HEK293 (cell line): ENCODE measurements at regions not wholly inside any gene's neighbourhood (a gene's known extent, or its start where the extent isn't known, plus 50 kb on each side); places are given as distances from the start of the nearest gene placed in this dataset.

ENCODE experiments used
- CTCF ChIA-PET: fragments of 350-600 bp; formaldehyde crosslinking; extraction: SDS; loops from one replicate; lab custom pipeline; 2021; ENCODE audit warnings: antibody characterized with exemption; lab: Yijun Ruan, JAX
- POLR2A ChIA-PET: fragments of 300-600 bp; formaldehyde crosslinking; extraction: SDS; loops from one replicate; lab custom pipeline; 2020; ENCODE audit warnings: antibody characterized with exemption, inconsistent platforms; lab: Yijun Ruan, JAX
- H3K27ac ChIP-seq: fragments of 200-500 bp; sonication (Bioruptor generic); 2 replicates; pipeline ENCODE4 v1.5.1; 2014; ENCODE audit warnings: low read depth, low read length, control low read depth, inconsistent platforms; ENCODE audit errors: extremely low read depth
- H3K36me3 ChIP-seq, 2 experiments: fragments of 200-500 bp in 1 of 2; sonication (Bioruptor generic) in 1 of 2; 1 replicate in 1 of 2; 2 replicates in 1 of 2; pipeline ENCODE4 v1.5.1; 2014 to 2017; ENCODE audit warnings: inconsistent platforms in 2 of 2, low read length in 2 of 2; ENCODE audit not compliant: control insufficient read depth in 2 of 2, insufficient read depth in 1 of 2
- H3K4me1 ChIP-seq: fragments of 200-500 bp; sonication (Bioruptor generic); 2 replicates; pipeline ENCODE4 v1.5.1; 2014; ENCODE audit warnings: mild to moderate bottlenecking, low read length, inconsistent platforms; ENCODE audit not compliant: control insufficient read depth, insufficient read depth
- H3K4me3 ChIP-seq: 2 replicates; pipeline ENCODE4 v1.5.1; 2011; ENCODE audit warnings: low read depth, mild to moderate bottlenecking, control low read depth, low read length, moderate library complexity
- H3K9me3 ChIP-seq: fragments of 200-500 bp; sonication (Bioruptor generic); 2 replicates; pipeline ENCODE4 v1.5.1; 2014; ENCODE audit warnings: low read depth, low read length, inconsistent platforms; ENCODE audit not compliant: control insufficient read depth, insufficient read depth
- BCL11A ChIP-seq: fragments of 450-650 bp; formaldehyde crosslinking; IDR thresholded peaks from 2 replicates; pipeline ENCODE4 v1.5.1; 2016; ENCODE audit warnings: low read depth, missing biosample characterization, missing genetic modification characterization
- GLIS2 ChIP-seq: fragments of 450-650 bp; formaldehyde crosslinking; IDR thresholded peaks from 2 replicates; pipeline ENCODE4 v1.5.1; 2016; ENCODE audit warnings: missing biosample characterization, missing genetic modification characterization
- KLF8 ChIP-seq: fragments of 450-650 bp; formaldehyde crosslinking; IDR thresholded peaks from 2 replicates; pipeline ENCODE4 v1.5.1; 2016; ENCODE audit warnings: missing biosample characterization, missing genetic modification characterization
- MEIS1 ChIP-seq: sonication (generic); formaldehyde crosslinking; IDR thresholded peaks from 2 replicates; pipeline ENCODE4 v1.8.1; 2022; ENCODE audit warnings: missing genetic modification reagents, mild to moderate bottlenecking, borderline replicate concordance
- TCF7L2 ChIP-seq: IDR thresholded peaks from 2 replicates; pipeline ENCODE4 v1.6.1; 2011; ENCODE audit warnings: low read depth, mild to moderate bottlenecking, inconsistent platforms, low read length, moderate library complexity, borderline replicate concordance
- ZBTB20 ChIP-seq: fragments of 450-650 bp; formaldehyde crosslinking; IDR thresholded peaks from 2 replicates; pipeline ENCODE4 v1.5.1; 2016; ENCODE audit warnings: missing biosample characterization, missing genetic modification characterization
- ZNF121 ChIP-seq: fragments of 450-650 bp; formaldehyde crosslinking; IDR thresholded peaks from 2 replicates; pipeline ENCODE4 v1.5.1; 2016; ENCODE audit warnings: missing biosample characterization, missing genetic modification characterization
- ZNF169 ChIP-seq: fragments of 450-650 bp; formaldehyde crosslinking; IDR thresholded peaks from 2 replicates; pipeline ENCODE4 v1.5.1; 2016; ENCODE audit warnings: missing biosample characterization, missing genetic modification characterization
- ZNF175 ChIP-seq: fragments of 450-650 bp; formaldehyde crosslinking; IDR thresholded peaks from 2 replicates; pipeline ENCODE4 v1.5.1; 2016; ENCODE audit warnings: missing biosample characterization, missing genetic modification characterization
- ZNF221 ChIP-seq: fragments of 450-650 bp; formaldehyde crosslinking; IDR thresholded peaks from 2 replicates; pipeline ENCODE4 v1.5.1; 2017; ENCODE audit warnings: missing biosample characterization, missing genetic modification characterization, borderline replicate concordance
- ZNF292 ChIP-seq: fragments of 450-650 bp; formaldehyde crosslinking; IDR thresholded peaks from 2 replicates; pipeline ENCODE4 v1.5.1; 2016; ENCODE audit warnings: low read depth, missing biosample characterization, missing genetic modification characterization, borderline replicate concordance
- ZNF350 ChIP-seq: fragments of 450-650 bp; formaldehyde crosslinking; IDR thresholded peaks from 2 replicates; pipeline ENCODE4 v1.5.0; 2017; ENCODE audit warnings: missing biosample characterization, mild to moderate bottlenecking, missing genetic modification characterization
- ZNF416 ChIP-seq: fragments of 450-650 bp; formaldehyde crosslinking; IDR thresholded peaks from 2 replicates; pipeline ENCODE4 v1.5.1; 2016; ENCODE audit warnings: missing biosample characterization, missing genetic modification characterization
- ZNF426 ChIP-seq: fragments of 450-650 bp; formaldehyde crosslinking; IDR thresholded peaks from 2 replicates; pipeline ENCODE4 v1.5.1; 2017; ENCODE audit warnings: missing biosample characterization, missing genetic modification characterization, mild to moderate bottlenecking, inconsistent platforms, moderate library complexity
- ZNF585B ChIP-seq: fragments of 450-650 bp; formaldehyde crosslinking; IDR thresholded peaks from 2 replicates; pipeline ENCODE4 v1.5.1; 2016; ENCODE audit warnings: missing biosample characterization, missing genetic modification characterization
- ZNF701 ChIP-seq: fragments of 450-650 bp; formaldehyde crosslinking; IDR thresholded peaks from 2 replicates; pipeline ENCODE4 v1.5.1; 2016; ENCODE audit warnings: missing biosample characterization, missing genetic modification characterization
- ZNF76 ChIP-seq: fragments of 450-650 bp; formaldehyde crosslinking; IDR thresholded peaks from 2 replicates; pipeline ENCODE4; 2016; ENCODE audit warnings: low read depth, missing biosample characterization, missing genetic modification characterization, borderline replicate concordance
- ZNF777 ChIP-seq: fragments of 450-650 bp; formaldehyde crosslinking; IDR thresholded peaks from 2 replicates; pipeline ENCODE4 v1.5.1; 2017; ENCODE audit warnings: missing biosample characterization, missing genetic modification characterization, borderline replicate concordance
- ZSCAN23 ChIP-seq: fragments of 450-650 bp; formaldehyde crosslinking; IDR thresholded peaks from 2 replicates; pipeline ENCODE4 v1.5.1; 2016; ENCODE audit warnings: missing biosample characterization, missing genetic modification characterization
- ZSCAN30 ChIP-seq: fragments of 450-650 bp; IDR thresholded peaks from 2 replicates; pipeline ENCODE4 v1.5.1; 2018; ENCODE audit warnings: missing biosample characterization, mild to moderate bottlenecking, missing genetic modification characterization, moderate library complexity
- TF ChIP-seq, protein P1 (sequence below): fragments of 450-650 bp; formaldehyde crosslinking; IDR thresholded peaks from 2 replicates; pipeline ENCODE4 v1.5.1; 2017; ENCODE audit warnings: missing biosample characterization, missing genetic modification characterization
- TF ChIP-seq, protein P2 (sequence below): fragments of 450-650 bp; IDR thresholded peaks from 2 replicates; pipeline ENCODE4 v1.5.1; 2018; ENCODE audit warnings: missing biosample characterization, mild to moderate bottlenecking, missing genetic modification characterization
- TF ChIP-seq, protein P3 (sequence below): fragments of 450-650 bp; formaldehyde crosslinking; IDR thresholded peaks from 2 replicates; pipeline ENCODE4 v1.5.1; 2016; ENCODE audit warnings: missing biosample characterization, missing genetic modification characterization, borderline replicate concordance

DNA sequence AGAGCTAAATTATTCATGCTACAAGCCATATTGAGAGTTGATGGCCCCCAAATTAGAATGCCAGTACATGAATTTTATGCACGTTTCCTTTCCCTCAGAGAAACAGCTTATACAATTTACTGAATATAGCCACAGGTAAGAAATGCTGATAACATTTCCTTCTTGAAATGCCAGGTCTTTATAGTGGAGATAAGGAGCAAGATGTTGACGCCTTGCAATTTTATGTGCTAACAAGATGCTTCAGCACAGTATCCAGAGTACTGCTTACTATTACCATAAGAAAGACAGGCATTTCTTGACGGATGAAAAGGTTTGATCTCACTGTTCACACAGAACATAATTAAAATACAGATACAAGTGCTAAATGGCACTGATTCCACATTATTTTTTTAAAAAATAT lies 223.2 kb upstream of the CTSO start:
- Histone ChIP-seq H3K36me3 (no peaks in the 10 kb centered on the region), H3K27ac (no peak overlapping the region)
- POLR2A ChIA-PET = no interaction called here
- CTCF ChIA-PET = no interaction called here
- no peak for TF ChIP-seq GLIS2
- TF ChIP-seq KLF8 = no peak
- TF ChIP-seq ZSCAN30 (tag by site-specific recombination) = no peak
- TF ChIP-seq, all 188 proteins: peak for 0
- Histone ChIP-seq H3K9me3 (no peaks in the 10 kb centered on the region), H3K4me1 (no peaks in the 10 kb centered on the region), H3K4me3 (no peak overlapping the region)

DNA sequence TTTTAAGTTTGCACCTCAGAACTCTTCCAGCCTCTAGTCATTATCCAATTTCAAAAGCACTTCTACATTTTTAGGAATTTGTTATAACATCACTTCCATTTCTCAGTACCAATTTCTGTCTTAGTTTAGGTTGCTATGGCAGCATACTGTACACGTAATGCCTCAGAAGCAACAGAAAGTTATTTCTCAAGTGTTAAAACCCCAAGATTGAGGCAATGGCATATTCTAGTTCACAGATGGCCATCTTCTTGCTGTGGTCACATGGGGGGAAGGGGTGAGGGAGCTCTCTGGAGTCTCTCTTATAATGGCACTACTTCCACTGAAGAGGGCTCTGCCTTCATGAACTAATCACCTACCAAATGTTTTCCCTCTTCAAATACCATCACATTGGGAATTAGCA lies 220.3 kb upstream of the CTSO start:
- no peak for TF ChIP-seq ZNF701 (tag by site-specific recombination)
- no peak for TF ChIP-seq ZSCAN23
- TF ChIP-seq TCF7L2 = no peak
- TF ChIP-seq, protein P1, sequence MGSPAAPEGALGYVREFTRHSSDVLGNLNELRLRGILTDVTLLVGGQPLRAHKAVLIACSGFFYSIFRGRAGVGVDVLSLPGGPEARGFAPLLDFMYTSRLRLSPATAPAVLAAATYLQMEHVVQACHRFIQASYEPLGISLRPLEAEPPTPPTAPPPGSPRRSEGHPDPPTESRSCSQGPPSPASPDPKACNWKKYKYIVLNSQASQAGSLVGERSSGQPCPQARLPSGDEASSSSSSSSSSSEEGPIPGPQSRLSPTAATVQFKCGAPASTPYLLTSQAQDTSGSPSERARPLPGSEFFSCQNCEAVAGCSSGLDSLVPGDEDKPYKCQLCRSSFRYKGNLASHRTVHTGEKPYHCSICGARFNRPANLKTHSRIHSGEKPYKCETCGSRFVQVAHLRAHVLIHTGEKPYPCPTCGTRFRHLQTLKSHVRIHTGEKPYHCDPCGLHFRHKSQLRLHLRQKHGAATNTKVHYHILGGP = no peak
- TF ChIP-seq, protein P2, sequence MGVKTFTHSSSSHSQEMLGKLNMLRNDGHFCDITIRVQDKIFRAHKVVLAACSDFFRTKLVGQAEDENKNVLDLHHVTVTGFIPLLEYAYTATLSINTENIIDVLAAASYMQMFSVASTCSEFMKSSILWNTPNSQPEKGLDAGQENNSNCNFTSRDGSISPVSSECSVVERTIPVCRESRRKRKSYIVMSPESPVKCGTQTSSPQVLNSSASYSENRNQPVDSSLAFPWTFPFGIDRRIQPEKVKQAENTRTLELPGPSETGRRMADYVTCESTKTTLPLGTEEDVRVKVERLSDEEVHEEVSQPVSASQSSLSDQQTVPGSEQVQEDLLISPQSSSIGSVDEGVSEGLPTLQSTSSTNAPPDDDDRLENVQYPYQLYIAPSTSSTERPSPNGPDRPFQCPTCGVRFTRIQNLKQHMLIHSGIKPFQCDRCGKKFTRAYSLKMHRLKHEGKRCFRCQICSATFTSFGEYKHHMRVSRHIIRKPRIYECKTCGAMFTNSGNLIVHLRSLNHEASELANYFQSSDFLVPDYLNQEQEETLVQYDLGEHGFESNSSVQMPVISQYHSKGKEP (tag by site-specific recombination) = no peak
- no peak for TF ChIP-seq ZNF350
- no peak for TF ChIP-seq BCL11A (tag by site-specific recombination)
- no peak for TF ChIP-seq ZNF76 (tag by site-specific recombination)
- no peak for TF ChIP-seq ZBTB20
- TF ChIP-seq MEIS1 (CRISPR knock-in tag) = no peak
- no peak for TF ChIP-seq ZNF292 (tag by site-specific recombination)
- no peak for TF ChIP-seq ZNF121 (tag by site-specific recombination)
- TF ChIP-seq ZNF585B (tag by site-specific recombination) = no peak
- TF ChIP-seq ZNF169 (tag by site-specific recombination) = no peak
- TF ChIP-seq ZNF221 = no peak
- no peak for TF ChIP-seq ZNF416 (tag by site-specific recombination)
- no peak for TF ChIP-seq ZNF175 (tag by site-specific recombination)
- Histone ChIP-seq H3K4me3 (no peak overlapping the region), H3K4me1 (no peaks in the 10 kb centered on the region), H3K9me3 (no peaks in the 10 kb centered on the region), H3K27ac (no peak overlapping the region), H3K36me3 (no peaks in the 10 kb centered on the region)
- CTCF ChIA-PET = no interaction called here
- POLR2A ChIA-PET = no interaction called here

DNA sequence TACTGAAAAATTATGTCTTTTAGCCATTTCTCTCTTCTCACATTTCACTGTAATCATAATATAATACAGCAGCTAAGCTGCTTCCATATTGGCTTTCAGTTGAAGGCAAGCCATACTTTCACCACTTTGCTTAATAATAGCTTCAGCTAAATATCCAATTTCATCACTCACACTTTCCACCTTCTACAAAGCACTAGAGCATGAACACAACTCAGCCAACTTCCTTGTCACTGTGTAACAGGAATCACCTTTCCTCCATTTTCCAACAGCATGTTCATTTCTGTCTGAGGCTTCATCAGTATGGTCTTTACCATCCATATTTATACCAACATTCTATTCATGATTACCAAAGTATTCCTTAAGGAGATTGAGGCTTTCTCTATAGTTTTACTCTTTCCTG lies 219.8 kb upstream of the CTSO start:
- ChIA-PET POLR2A (no interaction called here), CTCF (no interaction called here)
- Histone ChIP-seq H3K27ac (no peak overlapping the region), H3K4me3 (no peak overlapping the region), H3K4me1 (no peaks in the 10 kb centered on the region), H3K9me3 (no peaks in the 10 kb centered on the region), H3K36me3 (no peaks in the 10 kb centered on the region)
- no peak for TF ChIP-seq ZNF169 (tag by site-specific recombination)
- TF ChIP-seq ZNF426 = no peak
- no peak for TF ChIP-seq ZNF777 (tag by site-specific recombination)
- no peak for TF ChIP-seq BCL11A (tag by site-specific recombination)
- TF ChIP-seq, protein P3, sequence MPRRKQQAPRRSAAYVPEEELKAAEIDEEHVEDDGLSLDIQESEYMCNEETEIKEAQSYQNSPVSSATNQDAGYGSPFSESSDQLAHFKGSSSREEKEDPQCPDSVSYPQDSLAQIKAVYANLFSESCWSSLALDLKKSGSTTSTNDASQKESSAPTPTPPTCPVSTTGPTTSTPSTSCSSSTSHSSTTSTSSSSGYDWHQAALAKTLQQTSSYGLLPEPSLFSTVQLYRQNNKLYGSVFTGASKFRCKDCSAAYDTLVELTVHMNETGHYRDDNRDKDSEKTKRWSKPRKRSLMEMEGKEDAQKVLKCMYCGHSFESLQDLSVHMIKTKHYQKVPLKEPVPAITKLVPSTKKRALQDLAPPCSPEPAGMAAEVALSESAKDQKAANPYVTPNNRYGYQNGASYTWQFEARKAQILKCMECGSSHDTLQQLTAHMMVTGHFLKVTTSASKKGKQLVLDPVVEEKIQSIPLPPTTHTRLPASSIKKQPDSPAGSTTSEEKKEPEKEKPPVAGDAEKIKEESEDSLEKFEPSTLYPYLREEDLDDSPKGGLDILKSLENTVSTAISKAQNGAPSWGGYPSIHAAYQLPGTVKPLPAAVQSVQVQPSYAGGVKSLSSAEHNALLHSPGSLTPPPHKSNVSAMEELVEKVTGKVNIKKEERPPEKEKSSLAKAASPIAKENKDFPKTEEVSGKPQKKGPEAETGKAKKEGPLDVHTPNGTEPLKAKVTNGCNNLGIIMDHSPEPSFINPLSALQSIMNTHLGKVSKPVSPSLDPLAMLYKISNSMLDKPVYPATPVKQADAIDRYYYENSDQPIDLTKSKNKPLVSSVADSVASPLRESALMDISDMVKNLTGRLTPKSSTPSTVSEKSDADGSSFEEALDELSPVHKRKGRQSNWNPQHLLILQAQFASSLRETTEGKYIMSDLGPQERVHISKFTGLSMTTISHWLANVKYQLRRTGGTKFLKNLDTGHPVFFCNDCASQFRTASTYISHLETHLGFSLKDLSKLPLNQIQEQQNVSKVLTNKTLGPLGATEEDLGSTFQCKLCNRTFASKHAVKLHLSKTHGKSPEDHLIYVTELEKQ (tag by site-specific recombination) = no peak
